Activated CD4-positive, alpha-beta T cell treated with anti-CD3 and anti-CD28 coated beads for 36 hours (primary cell): ENCODE measurements at regions not wholly inside any gene's neighbourhood (a gene's known extent, or its start where the extent isn't known, plus 50 kb on each side); places are given as distances from the start of the nearest gene placed in this dataset.
"Not testable (repeated sequence)": the region's sequence is repeated elsewhere in the genome, so short reads cannot be mapped to it uniquely, and the experiment has no call there.

Experiments
- ATAC-seq: fragments of 200-7000 bp; cut with Tn5 transposase; one replicate; pipeline ENCODE4 v1.10.0; 2021; ENCODE audit warnings: mild to moderate bottlenecking, moderate library complexity
- CTCF ChIA-PET: fragments of 350-600 bp; sonication (Branson Sonifier 250); formaldehyde crosslinking; loops from one replicate; lab custom pipeline; 2021; ENCODE audit warnings: antibody characterized with exemption; lab: Charles Lee
- POLR2A ChIA-PET: fragments of 350-600 bp; sonication (Branson Sonifier 250); formaldehyde crosslinking; loops from one replicate; lab custom pipeline; 2021; ENCODE audit warnings: antibody characterized with exemption, inconsistent platforms; lab: Charles Lee
- DNase-seq: peaks from one replicate; pipeline ENCODE4 v3.0.0-alpha.2; 2020
- H3K27ac Mint-ChIP-seq: one replicate; pipeline ENCODE4 v1.8.0; 2021; ENCODE audit warnings: mixed read lengths
- H3K27me3 Mint-ChIP-seq: one replicate; pipeline ENCODE4 v1.8.0; 2021; ENCODE audit warnings: mixed read lengths
- H3K36me3 Mint-ChIP-seq: one replicate; pipeline ENCODE4 v1.8.0; 2021; ENCODE audit warnings: low read depth, mixed read lengths
- H3K4me1 Mint-ChIP-seq: one replicate; pipeline ENCODE4 v1.8.0; 2021; ENCODE audit warnings: mixed read lengths
- H3K4me3 Mint-ChIP-seq: one replicate; pipeline ENCODE4 v1.8.0; 2021; ENCODE audit warnings: mild to moderate bottlenecking, moderate library complexity, mixed read lengths
- H3K9me3 Mint-ChIP-seq: one replicate; pipeline ENCODE4 v1.8.0; 2021; ENCODE audit warnings: low read depth, mixed read lengths
- intact Hi-C, 2 experiments: fragments of 100-400 bp; cut with DNase I in 1 of 2; cut with micrococcal nuclease in 1 of 2; formaldehyde crosslinking; loops; one replicate each; pipeline versions ENCODE4 v1.14.2 to v1.15.1; 2022 to 2024; cut with DNase I, micrococcal nuclease

GRCh38 chr5:33195431-33196165, 245.2 kb upstream of the TARS1 start:
- Mint-ChIP-seq H3K4me3 (no peak overlapping the region), H3K27ac (no peak overlapping the region), H3K27me3 (no peaks in the 10 kb centered on the region), H3K9me3 (peaks cover 15% of the 10 kb centered on the region), H3K36me3 (no peaks in the 10 kb centered on the region), H3K4me1 (no peaks in the 10 kb centered on the region)
- CTCF ChIA-PET = no interaction called here
- POLR2A ChIA-PET = no interaction called here
- intact Hi-C loops = no loop called here
- ATAC-seq = no peak
- DNase-seq = no peak

GRCh38 chr5:33198836-33199235, 241.9 kb upstream of the TARS1 start:
- Mint-ChIP-seq H3K4me3 (no peak overlapping the region), H3K27ac (no peak overlapping the region), H3K9me3 (peaks cover 11% of the 10 kb centered on the region), H3K4me1 (no peaks in the 10 kb centered on the region), H3K36me3 (no peaks in the 10 kb centered on the region), H3K27me3 (no peaks in the 10 kb centered on the region)
- ATAC-seq (no peak), DNase-seq (no peak)
- ChIA-PET CTCF (interaction anchor here (1.7 kb wide), 1 partner anchor 9 kb away, joined by 4 read pairs; no protein-coding TSS in a partner anchor), POLR2A (no interaction called here)
- intact Hi-C loops = no loop called here

DNA sequence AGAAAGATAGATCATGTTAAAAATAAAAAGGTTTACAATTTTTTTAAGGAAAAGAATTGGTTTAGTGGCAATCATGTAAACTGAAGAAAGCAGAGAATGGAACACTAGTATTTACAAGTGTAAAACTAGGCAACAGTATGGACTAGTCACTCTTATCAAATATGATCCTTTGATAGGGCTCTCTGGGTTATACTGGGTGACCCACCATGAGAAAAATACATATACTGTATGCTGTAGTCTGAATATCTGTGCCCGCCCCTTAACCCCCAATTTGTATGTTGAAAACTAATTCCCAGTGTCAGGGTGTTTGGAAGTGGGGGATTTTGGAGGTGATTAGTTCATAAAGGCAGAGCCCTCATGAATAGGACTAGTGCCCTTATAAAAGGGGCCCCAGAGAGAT, 236.8 kb upstream of the TARS1 start:
- ChIA-PET CTCF (no interaction called here), POLR2A (no interaction called here)
- Mint-ChIP-seq H3K9me3 (no peaks in the 10 kb centered on the region), H3K4me1 (no peaks in the 10 kb centered on the region), H3K36me3 (no peaks in the 10 kb centered on the region), H3K27ac (no peak overlapping the region), H3K27me3 (no peaks in the 10 kb centered on the region), H3K4me3 (no peak overlapping the region)
- intact Hi-C loops = no loop called here
- ATAC-seq (no peak), DNase-seq (no peak)

DNA sequence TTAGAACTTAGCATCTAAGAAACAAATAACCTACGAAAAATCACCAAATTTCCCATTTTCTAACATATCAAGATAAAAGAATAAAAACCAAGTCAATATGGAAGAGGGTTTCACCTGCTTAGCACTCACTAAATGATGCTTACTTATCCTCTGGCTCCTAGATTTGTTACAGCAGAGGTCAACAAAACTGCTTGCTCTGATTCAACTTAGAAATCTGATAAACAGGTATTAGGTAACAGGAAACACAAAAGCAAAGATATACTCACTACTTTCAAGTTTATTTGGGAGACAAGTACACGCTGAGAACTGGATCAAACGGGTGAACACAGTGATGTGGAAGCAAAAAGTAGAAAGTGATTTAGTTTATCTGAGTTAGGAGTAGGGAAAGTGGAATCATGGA, 235.7 kb upstream of the TARS1 start:
- POLR2A ChIA-PET = no interaction called here
- no peak for DNase-seq
- Mint-ChIP-seq H3K27me3 (no peaks in the 10 kb centered on the region), H3K9me3 (no peaks in the 10 kb centered on the region), H3K27ac (no peak overlapping the region), H3K4me3 (no peak overlapping the region), H3K36me3 (no peaks in the 10 kb centered on the region), H3K4me1 (no peaks in the 10 kb centered on the region)
- ATAC-seq = no peak
- intact Hi-C loops = no loop called here
- CTCF ChIA-PET = no interaction called here

DNA sequence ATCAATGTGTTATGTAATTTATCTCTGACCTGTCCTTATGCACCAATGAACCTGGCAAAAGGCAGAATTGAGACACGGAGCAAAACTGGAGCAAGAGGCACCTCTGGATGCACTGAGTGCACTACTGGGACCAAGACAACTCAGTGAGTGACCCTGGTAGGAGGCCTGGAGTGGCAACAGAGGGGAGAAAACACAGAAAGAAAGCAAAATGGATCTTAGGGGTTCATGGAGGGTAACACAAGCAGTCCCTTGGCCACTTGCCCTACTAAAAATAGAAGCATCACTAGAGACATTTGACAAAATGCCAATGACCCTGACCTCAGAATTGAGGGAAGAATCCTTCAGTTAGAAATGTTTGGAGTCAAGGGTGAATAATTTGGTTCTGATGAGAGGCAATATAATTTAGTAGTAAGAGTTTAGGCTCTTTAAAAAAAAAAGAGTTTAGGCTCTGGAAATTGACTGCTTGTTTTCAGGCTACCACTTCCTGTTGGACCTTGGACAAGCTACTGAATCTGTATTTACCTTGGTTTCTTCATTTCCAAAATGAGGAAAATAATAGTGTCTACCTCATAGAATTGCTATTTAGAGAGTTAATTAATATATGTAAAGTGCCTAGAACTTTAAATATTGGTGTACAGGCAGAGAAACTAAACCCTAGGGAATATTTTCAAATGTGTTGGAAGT, 234.9 kb upstream of the TARS1 start:
- intact Hi-C loops = no loop called here
- ChIA-PET POLR2A (interaction anchor here (0.6 kb wide), 1 partner anchor 1664 kb away, joined by 5 read pairs; no protein-coding TSS in a partner anchor), CTCF (no interaction called here)
- H3K9me3 Mint-ChIP-seq = no peaks in the 10 kb centered on the region
- H3K27ac Mint-ChIP-seq = no peak overlapping the region
- no peak for DNase-seq
- no peaks in the 10 kb centered on the region for H3K36me3 Mint-ChIP-seq
- H3K4me3 Mint-ChIP-seq = no peak overlapping the region
- no peak for ATAC-seq
- H3K27me3 Mint-ChIP-seq = no peaks in the 10 kb centered on the region
- no peaks in the 10 kb centered on the region for H3K4me1 Mint-ChIP-seq

- intact Hi-C loops = no loop called here
- CTCF ChIA-PET = no interaction called here
- Mint-ChIP-seq H3K4me3 (no peak overlapping the region), H3K27me3 (no peaks in the 10 kb centered on the region), H3K27ac (no peak overlapping the region), H3K4me1 (no peaks in the 10 kb centered on the region), H3K36me3 (no peaks in the 10 kb centered on the region), H3K9me3 (no peaks in the 10 kb centered on the region)
- POLR2A ChIA-PET = no interaction called here
- no peak for DNase-seq
- ATAC-seq = no peak
Observed at GRCh38 chr5:33206962-33207506, 233.7 kb upstream of the TARS1 start.

GRCh38 chr5:33209252-33209651, 231.5 kb upstream of the TARS1 start:
- no peaks in the 10 kb centered on the region for H3K27me3 Mint-ChIP-seq
- no peak overlapping the region for H3K4me3 Mint-ChIP-seq
- DNase-seq (no peak), ATAC-seq (no peak)
- H3K36me3 Mint-ChIP-seq = no peaks in the 10 kb centered on the region
- H3K27ac Mint-ChIP-seq = no peak overlapping the region
- intact Hi-C loops = no loop called here
- POLR2A ChIA-PET = no interaction called here
- CTCF ChIA-PET = no interaction called here
- H3K9me3 Mint-ChIP-seq = no peaks in the 10 kb centered on the region
- no peaks in the 10 kb centered on the region for H3K4me1 Mint-ChIP-seq

DNA sequence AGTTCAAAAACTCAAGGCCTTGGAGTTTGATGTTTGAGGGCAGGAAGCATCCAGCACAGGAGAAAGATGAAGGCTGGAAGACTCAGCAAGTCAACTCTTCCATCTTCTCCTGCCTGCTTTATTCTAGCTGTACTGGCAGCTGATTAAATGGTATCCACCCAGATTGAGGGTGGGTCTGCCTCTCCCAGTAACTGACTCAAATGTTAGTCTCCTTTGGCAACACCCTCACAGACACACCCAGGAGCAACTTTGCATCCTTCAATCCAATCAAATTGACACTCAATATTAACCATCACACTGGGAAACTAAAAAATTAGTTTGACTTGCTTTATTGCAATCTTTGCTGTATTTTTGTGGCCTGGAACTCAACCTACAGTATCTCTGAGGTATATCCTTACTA, 230.5 kb upstream of the TARS1 start:
- intact Hi-C loops, CTCF ChIA-PET, DNase-seq, POLR2A ChIA-PET, H3K27me3 Mint-ChIP-seq, H3K4me3 Mint-ChIP-seq, H3K36me3 Mint-ChIP-seq, H3K9me3 Mint-ChIP-seq, ATAC-seq, H3K4me1 Mint-ChIP-seq, H3K27ac Mint-ChIP-seq: not testable (repeated sequence)

DNA sequence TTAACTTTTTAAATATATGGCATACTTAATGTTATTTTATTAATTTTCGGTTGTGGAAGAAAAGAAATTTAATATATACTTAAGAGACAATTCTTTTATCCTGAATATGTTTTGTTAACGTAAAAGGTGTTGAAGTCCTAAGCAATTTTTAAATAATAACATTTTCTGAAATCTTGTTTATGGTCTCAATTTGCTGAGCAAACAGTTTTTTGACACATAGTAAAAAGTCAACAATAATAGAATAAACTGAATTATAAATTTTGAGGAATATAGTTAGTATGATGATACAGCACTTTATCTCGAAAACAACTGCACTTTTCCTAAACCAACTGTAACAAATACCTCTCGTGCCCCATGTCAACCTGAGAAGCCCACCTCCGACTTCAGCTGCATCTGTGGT, 229.8 kb upstream of the TARS1 start:
- no peak for DNase-seq
- Mint-ChIP-seq H3K4me3 (no peak overlapping the region), H3K27ac (no peak overlapping the region), H3K4me1 (no peaks in the 10 kb centered on the region), H3K36me3 (no peaks in the 10 kb centered on the region), H3K9me3 (no peaks in the 10 kb centered on the region), H3K27me3 (no peaks in the 10 kb centered on the region)
- ChIA-PET CTCF (no interaction called here), POLR2A (no interaction called here)
- intact Hi-C loops = no loop called here
- no peak for ATAC-seq

DNA sequence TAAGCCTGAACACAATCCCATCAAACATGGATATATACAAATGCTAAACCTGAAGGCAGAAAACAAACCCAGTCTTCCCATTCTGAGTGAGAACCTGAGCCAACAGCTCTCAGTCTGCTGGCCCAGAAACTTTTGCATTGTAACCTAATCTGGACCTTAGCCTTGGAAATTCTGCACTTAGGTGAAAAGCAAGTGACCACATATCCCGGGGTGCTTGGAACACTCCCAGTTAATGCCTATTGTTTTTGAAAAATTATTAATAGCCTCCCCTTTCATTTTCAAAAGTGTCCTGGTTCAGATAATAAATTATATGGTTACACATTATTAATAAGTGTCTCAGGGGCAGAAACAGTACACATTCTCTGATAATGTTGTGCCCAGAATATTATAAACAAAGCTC, 228.3 kb upstream of the TARS1 start:
- Mint-ChIP-seq H3K9me3 (no peaks in the 10 kb centered on the region), H3K4me1 (no peaks in the 10 kb centered on the region), H3K36me3 (no peaks in the 10 kb centered on the region), H3K27ac (no peak overlapping the region), H3K4me3 (no peak overlapping the region), H3K27me3 (no peaks in the 10 kb centered on the region)
- intact Hi-C loops = no loop called here
- ChIA-PET POLR2A (no interaction called here), CTCF (no interaction called here)
- DNase-seq = no peak
- ATAC-seq = no peak

DNA sequence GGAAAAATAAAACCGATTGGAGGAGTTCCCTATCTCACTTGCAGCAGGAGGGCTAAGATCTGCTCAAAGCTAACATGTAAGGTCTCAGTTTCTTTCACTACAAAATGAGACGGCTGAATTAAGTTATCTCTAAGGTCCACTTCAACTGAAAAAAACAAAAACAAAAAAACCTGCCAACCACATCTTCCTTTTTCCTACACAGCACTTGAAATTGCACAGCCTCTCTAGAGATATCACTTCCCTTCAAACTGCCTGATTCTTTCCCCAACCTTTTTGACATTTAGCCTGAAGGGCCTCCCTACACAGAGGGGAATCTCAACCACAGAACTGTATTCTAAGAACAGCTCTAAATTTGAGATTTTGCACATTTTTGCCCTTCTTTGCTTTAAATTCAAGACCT, 227.9 kb upstream of the TARS1 start:
- intact Hi-C loops = no loop called here
- H3K4me3 Mint-ChIP-seq = no peak overlapping the region
- ChIA-PET CTCF (no interaction called here), POLR2A (no interaction called here)
- DNase-seq (no peak), ATAC-seq (no peak)
- no peaks in the 10 kb centered on the region for H3K9me3 Mint-ChIP-seq
- no peaks in the 10 kb centered on the region for H3K27me3 Mint-ChIP-seq
- no peak overlapping the region for H3K27ac Mint-ChIP-seq
- H3K36me3 Mint-ChIP-seq = no peaks in the 10 kb centered on the region
- H3K4me1 Mint-ChIP-seq = no peaks in the 10 kb centered on the region
